HL-60/S4 treated with phorbol 12-myristate 13-acetate at 8.2 ng/mL for 4 days and 3 days (cell line): ENCODE measurements at regions not wholly inside any gene's neighbourhood (a gene's known extent, or its start where the extent isn't known, plus 50 kb on each side); places are given as distances from the start of the nearest gene placed in this dataset.

Experiments used
- in situ Hi-C: fragments of 300-500 bp; cut with MboI; formaldehyde crosslinking; loops from 2 replicates; pipeline ENCODE4 v1.15.0; 2022; ENCODE audit warnings: low sequenced_read_pairs

GRCh38 chr2:60329225-60329624 lies 224.2 kb downstream of the BCL11A start:
- in situ Hi-C loops, result no loop called here

- in situ Hi-C loops, result no loop called here
Measured at GRCh38 chr2:60324536-60324935, 228.9 kb downstream of the BCL11A start.

GRCh38 chr2:60321816-60322215 lies 231.6 kb downstream of the BCL11A start:
- in situ Hi-C loops, result no loop called here

- in situ Hi-C loops, result no loop called here
Measured at GRCh38 chr2:60320724-60321123, 232.7 kb downstream of the BCL11A start.

GRCh38 chr2:60319031-60319547 lies 234.4 kb downstream of the BCL11A start:
- in situ Hi-C loops, result no loop called here

- in situ Hi-C loops, result no loop called here
Measured at GRCh38 chr2:60318544-60318943, 234.9 kb downstream of the BCL11A start.

GRCh38 chr2:60317844-60318243 lies 235.6 kb downstream of the BCL11A start:
- in situ Hi-C loops, result no loop called here

GRCh38 chr2:60317034-60317386 lies 236.4 kb downstream of the BCL11A start:
- in situ Hi-C loops, result no loop called here

GRCh38 chr2:60316381-60317033 lies 236.9 kb downstream of the BCL11A start:
- in situ Hi-C loops, result no loop called here

GRCh38 chr2:60313470-60314172 lies 239.8 kb downstream of the BCL11A start:
- in situ Hi-C loops, result no loop called here

- in situ Hi-C loops, result no loop called here
Measured at GRCh38 chr2:60312618-60313017, 240.8 kb downstream of the BCL11A start.

GRCh38 chr2:60311524-60311923 lies 241.9 kb downstream of the BCL11A start:
- in situ Hi-C loops, result no loop called here

GRCh38 chr2:60309941-60310660 lies 243.4 kb downstream of the BCL11A start:
- in situ Hi-C loops, result no loop called here

- in situ Hi-C loops, result no loop called here
Measured at GRCh38 chr2:60309336-60309735, 244.1 kb downstream of the BCL11A start.

GRCh38 chr2:60306267-60306861 lies 247.1 kb downstream of the BCL11A start:
- in situ Hi-C loops, result no loop called here

GRCh38 chr2:60303680-60304079 lies 249.8 kb downstream of the BCL11A start:
- in situ Hi-C loops, result no loop called here

- in situ Hi-C loops, result no loop called here
Measured at GRCh38 chr2:60302377-60303126, 250.9 kb downstream of the BCL11A start.

- in situ Hi-C loops, result no loop called here
Measured at GRCh38 chr2:60301726-60302125, 251.7 kb downstream of the BCL11A start.

GRCh38 chr2:60299179-60299578 lies 254.3 kb downstream of the BCL11A start:
- in situ Hi-C loops, result no loop called here

GRCh38 chr2:60298006-60298696 lies 255.3 kb downstream of the BCL11A start:
- in situ Hi-C loops, result no loop called here
